Naive B cell (primary cell): ENCODE measurements at regions not wholly inside any gene's neighbourhood (a gene's known extent, or its start where the extent isn't known, plus 50 kb on each side); places are given as distances from the start of the nearest gene placed in this dataset.

Experiments used
- ATAC-seq, 2 donors: fragments of 150-1000 bp; cut with Tn5 transposase; 2 replicates each; pipeline ENCODE4 v1.10.0; 2021; ENCODE audit warnings: low read depth in 2 of 2, mild to moderate bottlenecking in 2 of 2, moderate library complexity in 2 of 2
- DNase-seq: peaks from one replicate; pipeline ENCODE4 v3.0.0; 2022
- H3K27ac Mint-ChIP-seq, 6 donors: one replicate each; pipeline ENCODE4 v1.8.0; 2020 to 2022; ENCODE audit warnings: mild to moderate bottlenecking in 6 of 6, mixed read lengths in 6 of 6, moderate library complexity in 5 of 6, inconsistent platforms in 2 of 6
- H3K27me3 Mint-ChIP-seq, 3 donors: one replicate each; pipeline ENCODE4 v1.8.0; 2021 to 2022; ENCODE audit warnings: mixed read lengths in 3 of 3, mild to moderate bottlenecking in 1 of 3
- H3K36me3 Mint-ChIP-seq, 2 donors: one replicate each; pipeline ENCODE4 v1.8.0; 2020 to 2022; ENCODE audit warnings: mixed read lengths in 2 of 2, inconsistent platforms in 1 of 2, mild to moderate bottlenecking in 1 of 2
- H3K4me1 Mint-ChIP-seq, 3 donors: one replicate each; pipeline ENCODE4 v1.8.0; 2020 to 2022; ENCODE audit warnings: mixed read lengths in 3 of 3, inconsistent platforms in 1 of 3, mild to moderate bottlenecking in 1 of 3, moderate library complexity in 1 of 3
- H3K4me3 Mint-ChIP-seq, 8 donors: one replicate each; pipeline ENCODE4 v1.8.0; 2020 to 2022; ENCODE audit warnings: mild to moderate bottlenecking in 8 of 8, mixed read lengths in 8 of 8, moderate library complexity in 8 of 8, inconsistent platforms in 2 of 8
- H3K9me3 Mint-ChIP-seq, 7 donors: one replicate each; pipeline ENCODE4 v1.8.0; 2020 to 2022; ENCODE audit warnings: mixed read lengths in 7 of 7, mild to moderate bottlenecking in 5 of 7, inconsistent platforms in 2 of 7, moderate library complexity in 1 of 7

DNA sequence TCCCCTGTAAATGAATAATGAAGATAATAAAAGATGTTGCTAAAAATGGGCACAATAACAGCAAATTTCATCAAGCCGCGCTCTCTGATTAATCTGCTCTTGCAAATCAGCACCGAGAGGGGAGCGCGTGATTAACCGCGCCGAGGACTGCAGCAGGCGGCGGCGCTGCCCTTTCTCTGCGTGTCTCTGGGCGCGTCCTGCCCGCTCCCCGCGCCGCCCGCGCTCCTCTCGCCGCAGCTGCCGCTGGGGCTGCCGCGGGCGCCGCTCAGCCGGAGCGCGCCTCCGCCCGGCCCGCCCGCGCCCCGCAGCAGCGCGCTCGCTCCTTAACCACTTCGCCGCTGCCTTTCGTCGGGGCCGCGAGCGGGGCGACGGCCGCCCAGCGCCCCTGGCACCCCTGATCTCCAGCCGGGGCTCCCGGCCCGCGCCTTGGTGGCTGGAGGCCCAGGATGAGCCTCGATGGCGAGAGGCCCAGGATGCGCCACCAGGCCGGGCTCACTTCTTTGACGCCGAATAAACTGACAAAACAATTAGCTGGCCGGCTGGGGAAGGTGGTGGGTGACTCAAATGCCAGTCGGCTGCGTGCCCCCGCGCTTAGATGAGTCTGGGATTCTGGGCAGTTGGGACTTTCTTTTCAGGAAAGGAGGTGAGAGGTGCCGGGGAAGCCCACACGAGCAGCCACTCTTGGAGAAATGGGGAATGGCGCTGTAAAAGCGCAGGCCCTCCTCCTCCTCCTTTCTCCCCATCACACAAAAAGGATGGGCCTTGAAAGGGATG, 221.4 kb upstream of the PKN2 start:
- Mint-ChIP-seq H3K4me1 (no peaks in the 10 kb centered on the region), H3K36me3 (no peaks in the 10 kb centered on the region), H3K27me3 (peaks cover 18 to 34% (median 32%) of the 10 kb centered on the region in 3 donors), H3K4me3 (peak overlapping the region in 3 of 8 donors; percentile 20 to 59 (median 32)), H3K9me3 (peaks cover 0 to 3% (median 2%) of the 10 kb centered on the region in 7 donors), H3K27ac (no peak overlapping the region)
- ATAC-seq (no peak), DNase-seq (no peak)

DNA sequence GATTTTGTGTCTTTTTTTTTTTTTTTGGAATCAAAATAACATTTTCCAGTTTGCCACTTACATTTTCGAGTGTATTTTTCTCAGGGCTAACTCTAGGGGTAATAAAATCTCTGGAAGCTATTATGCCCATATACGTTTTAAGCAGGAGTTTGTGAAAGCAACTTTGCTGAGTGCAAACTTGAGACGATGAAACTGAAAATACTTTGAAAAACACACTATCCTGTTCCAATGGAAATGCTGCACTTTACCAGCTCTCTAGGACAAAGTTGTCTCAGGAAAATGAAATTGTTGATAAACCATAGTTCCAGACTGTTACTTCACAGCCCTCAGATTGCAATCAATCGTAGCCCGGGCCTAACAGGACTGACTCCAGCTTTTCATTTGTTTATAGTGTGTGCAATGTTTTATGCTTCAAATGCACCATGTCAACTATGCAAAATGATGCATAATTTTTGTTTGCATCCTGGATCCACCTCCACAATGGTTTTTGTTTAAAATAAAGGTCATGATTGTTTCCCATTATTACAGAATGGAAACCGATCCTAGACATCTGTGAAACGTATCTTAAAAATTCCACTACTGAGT, 220.6 kb upstream of the PKN2 start:
- Mint-ChIP-seq H3K9me3 (peaks cover 0 to 8% (median 3%) of the 10 kb centered on the region in 7 donors), H3K4me3 (no peak overlapping the region), H3K27me3 (peaks cover 18 to 34% (median 32%) of the 10 kb centered on the region in 3 donors), H3K4me1 (no peaks in the 10 kb centered on the region), H3K36me3 (no peaks in the 10 kb centered on the region), H3K27ac (no peak overlapping the region)
- ATAC-seq (no peak), DNase-seq (no peak)

DNA sequence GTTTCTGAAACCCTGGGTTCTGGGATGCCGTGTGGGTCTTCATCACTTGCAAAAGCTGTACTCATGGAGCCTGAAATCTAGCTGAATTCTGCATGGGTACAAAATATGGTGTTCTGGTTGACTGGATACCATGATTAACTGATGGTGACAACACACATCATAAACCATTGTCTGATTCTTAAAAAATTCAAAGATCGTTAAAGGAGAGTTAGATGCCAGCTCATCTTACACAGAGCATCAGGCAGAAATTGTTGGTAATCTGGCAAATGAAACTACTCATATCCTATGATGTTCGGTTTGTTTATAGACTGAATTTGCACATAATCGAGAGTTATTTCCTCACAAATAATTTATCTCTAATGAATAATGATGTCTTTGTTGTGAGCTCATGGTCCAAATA, 218.1 kb upstream of the PKN2 start:
- no peak overlapping the region for H3K27ac Mint-ChIP-seq
- H3K9me3 Mint-ChIP-seq, result peaks cover 0 to 8% (median 3%) of the 10 kb centered on the region in 7 donors
- no peak overlapping the region for H3K4me3 Mint-ChIP-seq
- no peaks in the 10 kb centered on the region for H3K36me3 Mint-ChIP-seq
- H3K27me3 Mint-ChIP-seq, result peaks cover 10 to 24% (median 18%) of the 10 kb centered on the region in 3 donors
- ATAC-seq, result no peak
- no peak for DNase-seq
- H3K4me1 Mint-ChIP-seq, result no peaks in the 10 kb centered on the region

- Mint-ChIP-seq H3K27ac (no peak overlapping the region), H3K36me3 (no peaks in the 10 kb centered on the region), H3K9me3 (peaks cover 0 to 8% (median 3%) of the 10 kb centered on the region in 7 donors), H3K27me3 (peaks cover 10 to 19% (median 15%) of the 10 kb centered on the region in 3 donors), H3K4me3 (no peak overlapping the region), H3K4me1 (no peaks in the 10 kb centered on the region)
- ATAC-seq (no peak), DNase-seq (no peak)
Observed at GRCh38 chr1:88466899-88467580, 217.0 kb upstream of the PKN2 start.

DNA sequence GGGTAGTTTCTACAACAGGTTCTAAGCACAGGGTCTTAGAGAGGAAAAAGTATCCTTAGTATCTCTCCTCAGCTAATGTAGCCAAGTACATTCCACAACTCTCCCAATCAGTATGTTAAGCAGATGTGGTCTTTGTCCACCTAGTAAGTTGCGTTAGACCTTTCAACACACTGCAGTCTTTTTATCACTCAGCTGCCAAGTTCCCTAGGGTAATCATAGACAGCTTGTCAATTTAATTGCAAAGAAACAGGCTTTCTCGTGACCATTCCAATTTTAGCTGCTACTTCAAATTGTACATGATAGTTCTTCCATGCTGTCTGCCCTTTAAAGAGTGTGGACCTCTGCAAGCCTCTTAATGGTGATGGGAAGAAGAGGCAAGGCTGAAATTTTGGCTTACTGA, 211.8 kb upstream of the PKN2 start:
- Mint-ChIP-seq H3K27ac (no peak overlapping the region), H3K9me3 (peaks cover 0 to 8% (median 3%) of the 10 kb centered on the region in 7 donors), H3K4me1 (no peaks in the 10 kb centered on the region)

DNA sequence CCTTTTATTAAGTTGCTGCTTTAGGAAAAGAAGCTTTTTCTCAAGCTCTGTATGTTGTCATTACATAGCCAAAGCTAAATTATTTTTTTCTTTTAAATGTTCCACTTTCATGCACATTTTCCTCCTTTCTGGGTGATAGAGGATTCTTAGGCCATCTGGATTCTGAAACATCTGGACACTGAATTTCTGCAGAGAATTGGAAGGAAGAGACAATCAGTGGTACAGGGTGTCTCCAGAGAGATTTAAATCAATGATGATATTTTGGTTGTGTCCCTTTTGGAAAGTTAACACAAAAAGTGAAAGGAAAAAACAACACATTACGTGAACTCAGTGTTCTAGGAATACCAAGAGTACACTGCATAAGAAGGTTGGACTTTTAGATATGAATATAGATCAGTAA, 211.4 kb upstream of the PKN2 start:
- Mint-ChIP-seq H3K27me3 (no peaks in the 10 kb centered on the region), H3K9me3 (peaks cover 0 to 5% (median 3%) of the 10 kb centered on the region in 7 donors), H3K27ac (no peak overlapping the region), H3K4me1 (no peaks in the 10 kb centered on the region), H3K36me3 (no peaks in the 10 kb centered on the region), H3K4me3 (no peak overlapping the region)
- no peak for DNase-seq
- no peak for ATAC-seq

More for the DNA sequence above, 211.8 kb upstream of the PKN2 start:
- H3K27me3 Mint-ChIP-seq, result no peaks in the 10 kb centered on the region
- ATAC-seq (no peak), DNase-seq (no peak)
- no peaks in the 10 kb centered on the region for H3K36me3 Mint-ChIP-seq
- H3K4me3 Mint-ChIP-seq, result no peak overlapping the region

DNA sequence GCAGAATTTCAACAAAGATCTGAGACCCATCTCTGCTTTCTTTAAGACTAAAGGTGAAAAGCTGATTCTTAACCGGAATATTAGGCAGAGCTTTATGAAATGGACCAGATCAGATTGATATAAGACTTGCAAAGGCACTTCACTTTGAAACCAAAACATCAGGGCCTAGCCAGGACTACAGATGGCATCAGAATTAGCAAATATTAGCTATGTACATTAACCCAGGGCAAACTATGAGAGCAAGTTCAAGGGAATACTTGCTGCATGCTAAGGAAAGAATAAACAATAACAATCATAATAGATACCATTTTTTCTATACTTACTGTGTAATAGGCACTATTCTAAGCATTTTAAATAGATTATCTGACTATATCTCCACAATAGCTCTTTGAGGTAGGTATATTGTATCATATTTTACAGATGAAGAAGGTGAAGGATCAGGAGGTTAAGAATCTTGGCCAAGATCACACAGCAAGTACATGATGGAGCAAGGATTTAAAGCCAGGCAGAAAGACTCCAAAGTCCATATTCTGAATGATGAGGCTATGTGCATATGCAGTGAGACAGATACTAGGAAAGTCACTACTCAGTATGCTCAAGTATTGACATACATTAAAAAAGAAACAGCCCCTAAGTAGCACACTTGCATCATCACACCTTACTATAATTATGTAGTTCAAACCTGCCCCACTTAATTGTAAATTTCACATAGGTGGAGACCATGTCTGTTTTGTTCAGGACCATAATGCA, 209.3 kb upstream of the PKN2 start:
- Mint-ChIP-seq H3K27ac (no peak overlapping the region), H3K4me1 (no peaks in the 10 kb centered on the region), H3K9me3 (peaks cover 0 to 3% (median 0%) of the 10 kb centered on the region in 7 donors), H3K27me3 (no peaks in the 10 kb centered on the region), H3K4me3 (no peak overlapping the region), H3K36me3 (no peaks in the 10 kb centered on the region)
- ATAC-seq (no peak), DNase-seq (no peak)

DNA sequence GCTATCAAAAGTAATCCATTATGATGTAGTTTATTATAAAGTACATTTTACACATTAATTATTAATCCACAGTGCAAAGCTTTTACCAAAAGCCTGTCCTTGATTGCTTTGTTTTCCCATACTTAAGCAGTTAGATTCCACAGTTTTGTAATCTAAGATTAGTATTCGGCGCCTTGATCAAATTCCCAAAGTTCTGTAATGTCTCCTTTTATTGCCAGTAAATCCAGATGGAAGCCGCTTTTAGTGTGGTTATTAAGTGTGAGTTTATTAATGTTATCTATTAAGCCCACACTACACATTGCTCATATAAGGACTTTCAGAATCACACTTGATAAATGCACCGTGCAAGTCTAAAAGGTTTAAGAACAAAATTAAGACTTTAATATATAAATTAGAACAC, 199.2 kb upstream of the PKN2 start:
- peaks cover 0 to 4% (median 0%) of the 10 kb centered on the region in 7 donors for H3K9me3 Mint-ChIP-seq
- peaks cover 12 to 29% (median 29%) of the 10 kb centered on the region in 3 donors for H3K27me3 Mint-ChIP-seq
- ATAC-seq (no peak), DNase-seq (no peak)
- H3K27ac Mint-ChIP-seq, result no peak overlapping the region
- no peak overlapping the region for H3K4me3 Mint-ChIP-seq
- H3K36me3 Mint-ChIP-seq, result no peaks in the 10 kb centered on the region
- no peaks in the 10 kb centered on the region for H3K4me1 Mint-ChIP-seq

DNA sequence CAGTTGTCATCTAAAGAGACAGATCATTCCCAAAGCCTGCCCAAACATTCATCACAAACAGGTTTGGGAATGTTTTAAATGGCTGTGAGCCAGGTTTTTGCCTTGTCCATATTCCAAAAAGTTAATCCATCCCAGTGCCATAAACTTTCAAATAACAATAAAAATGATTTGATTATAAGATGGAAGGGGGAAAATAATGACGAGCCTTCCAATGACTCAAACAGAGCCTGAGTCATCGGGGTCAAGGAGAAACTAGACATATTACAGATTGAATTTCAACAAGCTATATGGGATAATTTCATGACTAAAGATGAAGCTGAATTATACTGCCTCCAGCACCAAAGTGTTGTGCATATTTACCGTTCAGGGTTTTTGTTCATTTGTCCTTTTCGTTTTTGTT, 195.8 kb upstream of the PKN2 start:
- ATAC-seq (no peak), DNase-seq (no peak)
- H3K4me1 Mint-ChIP-seq, result no peaks in the 10 kb centered on the region
- peaks cover 2 to 18% (median 12%) of the 10 kb centered on the region in 3 donors for H3K27me3 Mint-ChIP-seq
- H3K9me3 Mint-ChIP-seq, result peaks cover 0 to 2% (median 0%) of the 10 kb centered on the region in 7 donors
- H3K36me3 Mint-ChIP-seq, result no peaks in the 10 kb centered on the region
- H3K4me3 Mint-ChIP-seq, result no peak overlapping the region
- no peak overlapping the region for H3K27ac Mint-ChIP-seq

DNA sequence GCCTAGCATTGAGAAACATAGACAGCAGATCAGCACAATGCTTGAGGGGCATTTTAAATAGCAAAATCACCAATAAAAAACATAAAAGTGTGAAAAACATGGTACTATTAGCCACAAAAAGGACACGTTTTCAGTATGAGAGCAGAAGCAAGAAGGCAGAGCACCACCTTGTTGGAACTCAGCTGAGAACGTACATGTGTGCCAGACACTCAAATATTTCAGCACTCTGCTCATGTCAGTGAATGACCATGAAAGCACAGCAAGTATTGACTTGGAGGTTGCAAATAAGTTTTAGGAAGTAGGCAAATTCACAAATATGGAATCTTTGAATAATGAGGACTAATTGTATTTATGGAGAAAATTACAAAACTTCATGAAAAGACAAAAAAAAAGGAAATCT, 193.4 kb upstream of the PKN2 start:
- H3K27ac Mint-ChIP-seq, result no peak overlapping the region
- H3K4me1 Mint-ChIP-seq, result no peaks in the 10 kb centered on the region
- ATAC-seq (no peak), DNase-seq (no peak)
- no peak overlapping the region for H3K4me3 Mint-ChIP-seq
- H3K36me3 Mint-ChIP-seq, result no peaks in the 10 kb centered on the region
- no peaks in the 10 kb centered on the region for H3K9me3 Mint-ChIP-seq
- peaks cover 0 to 12% (median 10%) of the 10 kb centered on the region in 3 donors for H3K27me3 Mint-ChIP-seq

DNA sequence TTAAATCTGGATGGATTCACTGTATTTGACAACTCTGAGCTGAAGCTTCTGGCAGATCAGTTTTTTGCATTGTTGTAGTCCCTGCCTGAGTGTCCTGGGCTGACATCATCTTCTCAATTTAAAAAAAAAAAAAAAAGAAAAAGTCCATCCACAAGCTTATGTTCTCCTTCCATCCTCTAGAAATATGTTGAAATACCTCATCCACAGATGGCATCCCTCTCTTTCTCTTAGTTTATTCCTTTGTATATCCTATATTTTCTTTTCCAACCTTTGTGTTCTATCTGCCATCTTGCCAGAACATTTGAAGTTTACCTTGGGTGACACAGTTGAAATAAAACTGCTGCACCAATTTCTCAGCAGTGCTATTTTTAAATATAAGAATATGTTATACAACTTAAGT, 184.4 kb upstream of the PKN2 start:
- H3K27ac Mint-ChIP-seq, result no peak overlapping the region
- DNase-seq (no peak), ATAC-seq (no peak)
- peaks cover 0 to 2% (median 0%) of the 10 kb centered on the region in 7 donors for H3K9me3 Mint-ChIP-seq
- no peak overlapping the region for H3K4me3 Mint-ChIP-seq
- peaks cover 0 to 13% (median 3%) of the 10 kb centered on the region in 3 donors for H3K27me3 Mint-ChIP-seq
- H3K4me1 Mint-ChIP-seq, result no peaks in the 10 kb centered on the region
- no peaks in the 10 kb centered on the region for H3K36me3 Mint-ChIP-seq

DNA sequence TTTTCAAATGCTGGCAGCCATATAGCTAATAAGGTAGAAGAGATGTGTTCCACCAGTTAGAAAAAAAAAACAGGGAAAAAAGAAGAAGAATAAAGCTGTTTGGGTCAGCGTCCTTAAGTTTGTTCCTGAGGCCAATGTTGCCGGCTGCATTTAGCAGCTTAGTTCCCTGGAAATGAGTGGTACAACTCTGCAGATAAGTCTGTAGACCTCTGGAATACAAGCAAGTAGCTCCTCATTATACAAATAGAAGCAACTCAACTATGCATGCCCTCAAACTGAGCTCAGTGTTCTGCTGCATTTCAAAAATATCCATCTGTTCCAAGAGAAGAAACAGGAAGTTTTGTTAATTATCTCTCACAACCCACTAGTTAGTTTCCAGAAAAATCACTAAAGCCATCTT, 181.2 kb upstream of the PKN2 start:
- H3K36me3 Mint-ChIP-seq, result no peaks in the 10 kb centered on the region
- H3K4me1 Mint-ChIP-seq, result no peaks in the 10 kb centered on the region
- peaks cover 0 to 13% (median 3%) of the 10 kb centered on the region in 3 donors for H3K27me3 Mint-ChIP-seq
- no peak overlapping the region for H3K27ac Mint-ChIP-seq
- ATAC-seq (no peak), DNase-seq (no peak)
- no peak overlapping the region for H3K4me3 Mint-ChIP-seq
- H3K9me3 Mint-ChIP-seq, result peaks cover 0 to 2% (median 0%) of the 10 kb centered on the region in 7 donors

- ATAC-seq, result no peak
- no peaks in the 10 kb centered on the region for H3K36me3 Mint-ChIP-seq
Observed at GRCh38 chr1:88503646-88504045, 180.4 kb upstream of the PKN2 start.

More at GRCh38 chr1:88503646-88504045, 180.4 kb upstream of the PKN2 start:
- no peak overlapping the region for H3K27ac Mint-ChIP-seq
- peaks cover 0 to 1% (median 0%) of the 10 kb centered on the region in 7 donors for H3K9me3 Mint-ChIP-seq
- no peaks in the 10 kb centered on the region for H3K4me1 Mint-ChIP-seq
- no peak overlapping the region for H3K4me3 Mint-ChIP-seq
- no peak for DNase-seq
- peaks cover 0 to 7% (median 3%) of the 10 kb centered on the region in 3 donors for H3K27me3 Mint-ChIP-seq
